ENCODE measurements at regions not wholly inside any gene's neighbourhood (a gene's known extent, or its start where the extent isn't known, plus 50 kb on each side); places are given as distances from the start of the nearest gene placed in this dataset.
"Not testable (repeated sequence)": the region's sequence is repeated elsewhere in the genome, so short reads cannot be mapped to it uniquely, and the experiment has no call there.

DNA sequence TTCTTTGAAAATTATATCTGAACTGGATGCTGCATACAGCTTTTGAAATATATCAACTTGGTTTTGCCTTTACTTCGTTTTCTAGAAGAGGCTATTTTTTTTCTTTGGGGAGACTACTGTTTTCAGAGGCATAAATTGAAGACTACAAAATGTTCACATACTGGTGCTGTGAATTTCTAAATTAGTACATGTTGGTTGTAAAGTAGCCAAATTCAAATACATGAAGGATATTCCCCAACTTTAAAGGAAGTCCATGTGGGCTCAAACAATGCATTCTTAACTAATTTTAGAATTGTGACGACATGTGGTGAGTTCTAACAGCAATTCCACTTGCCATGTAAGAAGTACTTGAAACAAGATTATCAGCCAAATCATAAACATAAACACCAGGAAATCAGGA is 295.7 kb downstream of the TUSC7 start:
- no peak for DNase-seq (ENCODE audit: low spot score)

- DNase-seq (ENCODE audit: low spot score) = no peak
Measured at GRCh38 chr3:117005911-117006522, 296.4 kb downstream of the TUSC7 start.

GRCh38 chr3:117010318-117010717 is 300.7 kb downstream of the TUSC7 start:
- DNase-seq (ENCODE audit: low spot score) = no peak

DNA sequence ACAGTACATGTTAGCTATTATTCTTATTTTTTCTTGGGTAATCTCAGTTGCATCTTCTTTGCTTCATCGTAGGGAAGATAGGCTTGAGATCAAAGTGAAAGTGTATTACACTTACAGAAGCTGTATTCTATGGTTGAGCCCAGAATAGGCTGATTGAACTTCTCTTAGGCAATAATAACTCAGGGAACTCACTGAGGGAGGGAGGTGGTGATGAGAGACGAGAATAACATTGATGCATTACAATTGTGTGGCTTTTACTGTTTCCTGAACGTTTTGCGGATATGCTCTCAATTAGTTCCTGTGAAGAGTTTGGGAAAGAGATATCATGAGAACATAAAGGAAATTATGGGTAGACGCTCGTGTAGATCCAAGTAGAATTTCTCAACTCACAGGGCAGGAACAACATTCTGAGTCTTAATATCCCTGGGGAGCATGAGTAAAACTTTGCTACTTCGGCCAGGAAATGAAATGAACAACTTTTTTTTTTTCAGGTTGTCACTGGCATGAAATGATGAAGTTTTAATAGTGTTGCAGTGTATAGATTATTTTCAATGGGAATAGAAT is 302.2 kb downstream of the TUSC7 start:
- no peak for DNase-seq (ENCODE audit: low spot score)

GRCh38 chr3:117016378-117016777 is 306.8 kb downstream of the TUSC7 start:
- no peak for DNase-seq (ENCODE audit: low spot score)

GRCh38 chr3:117017135-117017894 is 307.7 kb downstream of the TUSC7 start:
- no peak for DNase-seq (ENCODE audit: low spot score)

GRCh38 chr3:117018655-117019054 is 309.1 kb downstream of the TUSC7 start:
- no peak for DNase-seq (ENCODE audit: low spot score)

GRCh38 chr3:117019082-117019713 is 309.6 kb downstream of the TUSC7 start:
- peak; percentile 63 for DNase-seq (ENCODE audit: low spot score)

GRCh38 chr3:117026401-117026800 is 316.8 kb downstream of the TUSC7 start:
- no peak for DNase-seq (ENCODE audit: low spot score)

- no peak for DNase-seq (ENCODE audit: low spot score)
Measured at GRCh38 chr3:117035745-117036144, 326.2 kb downstream of the TUSC7 start.

DNA sequence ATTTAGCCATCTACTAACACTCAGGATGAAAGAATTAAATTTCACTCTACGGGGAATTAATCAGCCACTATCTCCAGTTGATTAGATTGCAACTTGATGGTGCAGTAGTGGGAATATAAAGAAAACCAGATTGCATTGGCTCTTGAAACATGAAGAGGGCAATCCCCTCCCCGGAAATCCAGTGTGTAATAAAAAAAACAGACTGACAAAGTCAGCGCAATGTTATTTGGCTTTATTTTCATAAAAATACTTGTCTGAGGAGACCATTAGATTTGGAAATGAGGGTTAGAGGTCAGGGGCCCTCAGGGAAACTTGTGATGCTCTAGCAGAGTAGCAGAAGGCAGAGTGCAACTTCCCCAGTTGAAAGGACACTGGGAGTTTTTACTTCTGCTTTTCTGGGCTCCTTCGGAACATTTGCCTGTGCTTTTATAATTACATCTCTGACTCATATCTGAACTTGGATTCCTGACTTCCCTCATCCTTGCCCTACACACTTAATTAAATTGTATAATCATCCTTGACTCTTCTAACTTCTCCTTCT is 326.8 kb downstream of the TUSC7 start:
- DNase-seq (ENCODE audit: low spot score) = no peak

DNA sequence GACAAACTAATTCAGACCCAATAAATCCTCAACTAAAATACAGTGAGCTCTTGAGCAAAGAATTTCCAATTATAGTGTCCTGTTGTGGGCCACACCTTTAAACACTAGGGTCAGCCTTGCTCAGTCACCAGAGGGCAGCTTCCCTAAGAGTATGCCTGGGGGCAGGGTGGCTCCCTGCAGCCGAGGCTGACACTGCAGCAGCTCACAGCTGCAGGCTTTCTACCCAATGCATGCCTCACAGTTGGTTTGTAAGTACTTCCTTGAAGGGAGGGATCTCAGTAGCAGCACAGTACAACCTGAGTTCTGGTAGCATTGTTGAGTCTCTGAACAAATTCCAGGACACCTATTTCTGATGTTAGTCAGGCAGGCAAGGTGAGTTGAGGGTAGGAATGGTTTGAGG is 335.6 kb downstream of the TUSC7 start:
- DNase-seq (ENCODE audit: low spot score) = peak; percentile 9

GRCh38 chr3:117047951-117048705 is 338.5 kb downstream of the TUSC7 start:
- no peak for DNase-seq (ENCODE audit: low spot score)

DNA sequence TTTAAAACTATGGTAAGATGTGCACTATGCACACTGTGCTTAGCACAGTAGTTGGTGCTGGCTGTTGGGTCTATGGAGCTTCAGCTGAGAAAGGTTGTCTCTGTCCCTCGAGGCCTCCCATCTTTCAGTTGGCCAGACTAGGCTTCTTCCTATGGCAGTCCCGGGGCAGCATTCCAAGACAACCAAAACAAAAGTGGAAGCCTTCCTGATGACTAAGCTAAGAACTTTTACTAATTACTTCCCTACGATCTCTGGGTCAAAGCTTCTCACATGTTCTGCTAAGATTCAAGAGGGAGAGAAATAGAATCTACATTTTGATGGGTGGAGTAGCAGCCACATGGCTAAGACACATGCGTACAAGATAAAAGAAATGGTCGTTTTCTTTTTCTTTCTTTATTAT is 342.8 kb downstream of the TUSC7 start:
- DNase-seq (ENCODE audit: low spot score) = no peak

- DNase-seq (ENCODE audit: low spot score) = no peak
Measured at GRCh38 chr3:117054556-117054955, 345.0 kb downstream of the TUSC7 start.

DNA sequence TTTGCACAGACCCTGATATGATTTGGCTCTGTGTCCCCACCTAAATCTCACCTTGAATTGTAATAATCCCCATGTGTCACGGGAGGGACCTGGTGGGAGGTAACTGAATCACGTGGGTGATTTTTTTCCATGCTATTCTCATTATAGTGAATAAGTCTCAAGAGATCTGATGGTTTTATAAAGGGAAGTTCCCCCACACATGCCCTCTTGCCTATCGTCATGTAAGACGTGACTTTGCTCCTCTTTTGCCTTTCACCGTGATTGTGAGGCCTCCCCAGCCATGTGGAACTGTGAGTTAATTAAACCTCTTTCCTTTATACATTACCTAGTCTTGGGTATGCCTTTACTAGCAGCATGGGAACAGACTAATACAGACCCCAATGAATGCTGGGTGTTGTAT is 347.4 kb downstream of the TUSC7 start:
- DNase-seq (ENCODE audit: low spot score) = not testable (repeated sequence)

- DNase-seq (ENCODE audit: low spot score) = peak; percentile 67
Measured at GRCh38 chr3:117059067-117059955, 349.7 kb downstream of the TUSC7 start.

DNA sequence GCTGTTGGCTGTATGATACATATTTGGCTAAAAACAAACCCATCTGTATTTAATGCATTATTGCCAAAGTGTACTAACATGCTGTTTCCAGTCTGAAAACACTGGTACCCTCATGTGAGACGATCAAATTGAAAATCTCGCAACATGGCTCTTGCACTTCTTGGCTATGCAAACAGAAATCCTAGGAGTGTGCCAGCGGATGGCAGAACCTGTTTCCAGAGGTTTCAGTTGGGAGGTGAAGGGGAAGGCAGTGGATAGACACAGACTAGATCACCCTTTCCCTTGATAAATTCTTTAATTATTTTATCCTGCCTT is 350.3 kb downstream of the TUSC7 start:
- no peak for DNase-seq (ENCODE audit: low spot score)

GRCh38 chr3:117063930-117064329 is 354.4 kb downstream of the TUSC7 start:
- no peak for DNase-seq (ENCODE audit: low spot score)

GRCh38 chr3:117068301-117068700 is 358.7 kb downstream of the TUSC7 start:
- no peak for DNase-seq (ENCODE audit: low spot score)

- DNase-seq (ENCODE audit: low spot score) = peak; percentile 5
Measured at GRCh38 chr3:117074826-117075225, 365.2 kb downstream of the TUSC7 start.
